ENCODE measurements at regions not wholly inside any gene's neighbourhood (a gene's known extent, or its start where the extent isn't known, plus 50 kb on each side); places are given as distances from the start of the nearest gene placed in this dataset.

- Mint-ChIP-seq H3K36me3 (no peaks in the 10 kb centered on the region), H3K27me3 (ENCODE audit: insufficient read depth, low read depth) (no peaks in the 10 kb centered on the region), H3K4me3 (no peak overlapping the region), H3K4me1 (no peaks in the 10 kb centered on the region), H3K27ac (no peak overlapping the region), H3K9me3 (no peaks in the 10 kb centered on the region)
- no peaks in the 10 kb centered on the region for H4K20me1 ChIP-seq (ENCODE audit: low read depth)
- H3F3A ChIP-seq (ENCODE audit: low read depth), result no peaks in the 10 kb centered on the region
- no peaks in the 10 kb centered on the region for H3K79me2 ChIP-seq (ENCODE audit: low read depth)
- no peak overlapping the region for H3K27ac ChIP-seq
- no peaks in the 10 kb centered on the region for H3K36me3 ChIP-seq
- no peaks in the 10 kb centered on the region for H3K27me3 ChIP-seq
- no peak overlapping the region for H3K4me2 ChIP-seq
- H3K9ac ChIP-seq, result no peak overlapping the region
- no peak overlapping the region for H2AFZ ChIP-seq (replicated peaks)
- DNase-seq (ENCODE audit: low spot score), result no peak
- no peaks in the 10 kb centered on the region for H3K9me3 ChIP-seq (ENCODE audit: low read depth)
- TF ChIP-seq EZH2phosphoT487 (IDR thresholded peaks at IDR 0.05) (no peak), EZH2 (IDR thresholded peaks at IDR 0.05) (no peak), CTCF (IDR thresholded peaks at IDR 0.05) (no peak)
- no peak overlapping the region for H3K4me3 ChIP-seq
- no peaks in the 10 kb centered on the region for H3K4me1 ChIP-seq
Observed at GRCh38 chr2:56540467-56540866, 356.7 kb downstream of the CCDC85A start.

GRCh38 chr2:56540916-56541315 is 357.1 kb downstream of the CCDC85A start:
- Histone ChIP-seq H3K4me1 (no peaks in the 10 kb centered on the region), H3K27ac (no peak overlapping the region), H3K27me3 (no peaks in the 10 kb centered on the region), H3K9me3 (ENCODE audit: low read depth) (no peaks in the 10 kb centered on the region), H3K4me3 (no peak overlapping the region), H4K20me1 (ENCODE audit: low read depth) (no peaks in the 10 kb centered on the region), H3K36me3 (no peaks in the 10 kb centered on the region), H3F3A (ENCODE audit: low read depth) (no peaks in the 10 kb centered on the region), H3K9ac (no peak overlapping the region), H3K4me2 (no peak overlapping the region), H3K79me2 (ENCODE audit: low read depth) (no peaks in the 10 kb centered on the region), H2AFZ (replicated peaks) (no peak overlapping the region)
- H3K9me3 Mint-ChIP-seq, result no peaks in the 10 kb centered on the region
- no peak for TF ChIP-seq EZH2phosphoT487 (IDR thresholded peaks at IDR 0.05)
- no peak for TF ChIP-seq EZH2 (IDR thresholded peaks at IDR 0.05)
- TF ChIP-seq CTCF (IDR thresholded peaks at IDR 0.05), result no peak
- DNase-seq (ENCODE audit: low spot score), result no peak
- no peaks in the 10 kb centered on the region for H3K4me1 Mint-ChIP-seq
- H3K27me3 Mint-ChIP-seq (ENCODE audit: insufficient read depth, low read depth), result no peaks in the 10 kb centered on the region
- no peak overlapping the region for H3K27ac Mint-ChIP-seq
- H3K4me3 Mint-ChIP-seq, result no peak overlapping the region
- no peaks in the 10 kb centered on the region for H3K36me3 Mint-ChIP-seq

- Histone ChIP-seq H3K27me3 (no peaks in the 10 kb centered on the region), H3K9me3 (ENCODE audit: low read depth) (no peaks in the 10 kb centered on the region), H3K9ac (no peak overlapping the region), H3K79me2 (ENCODE audit: low read depth) (no peaks in the 10 kb centered on the region), H3K4me2 (no peak overlapping the region), H3K4me3 (no peak overlapping the region), H4K20me1 (ENCODE audit: low read depth) (no peaks in the 10 kb centered on the region), H2AFZ (replicated peaks) (no peak overlapping the region), H3K27ac (no peak overlapping the region), H3F3A (ENCODE audit: low read depth) (no peaks in the 10 kb centered on the region), H3K36me3 (no peaks in the 10 kb centered on the region), H3K4me1 (no peaks in the 10 kb centered on the region)
- no peak overlapping the region for H3K27ac Mint-ChIP-seq
- H3K4me3 Mint-ChIP-seq, result no peak overlapping the region
- no peak for DNase-seq (ENCODE audit: low spot score)
- no peaks in the 10 kb centered on the region for H3K36me3 Mint-ChIP-seq
- no peaks in the 10 kb centered on the region for H3K27me3 Mint-ChIP-seq (ENCODE audit: insufficient read depth, low read depth)
- H3K9me3 Mint-ChIP-seq, result no peaks in the 10 kb centered on the region
- no peaks in the 10 kb centered on the region for H3K4me1 Mint-ChIP-seq
- TF ChIP-seq CTCF (IDR thresholded peaks at IDR 0.05) (no peak), EZH2 (IDR thresholded peaks at IDR 0.05) (no peak), EZH2phosphoT487 (IDR thresholded peaks at IDR 0.05) (no peak)
Observed at GRCh38 chr2:56542213-56542612, 358.4 kb downstream of the CCDC85A start.

GRCh38 chr2:56565143-56565542 is 381.4 kb downstream of the CCDC85A start:
- H3K4me1 Mint-ChIP-seq, result no peaks in the 10 kb centered on the region
- Histone ChIP-seq H2AFZ (replicated peaks) (no peak overlapping the region), H4K20me1 (ENCODE audit: low read depth) (no peaks in the 10 kb centered on the region), H3K4me2 (no peak overlapping the region), H3K9ac (no peak overlapping the region), H3K9me3 (ENCODE audit: low read depth) (no peaks in the 10 kb centered on the region), H3K27me3 (no peaks in the 10 kb centered on the region), H3F3A (ENCODE audit: low read depth) (no peaks in the 10 kb centered on the region), H3K27ac (no peak overlapping the region), H3K36me3 (no peaks in the 10 kb centered on the region), H3K79me2 (ENCODE audit: low read depth) (no peaks in the 10 kb centered on the region), H3K4me3 (no peak overlapping the region), H3K4me1 (no peaks in the 10 kb centered on the region)
- TF ChIP-seq EZH2 (IDR thresholded peaks at IDR 0.05), result no peak
- TF ChIP-seq EZH2phosphoT487 (IDR thresholded peaks at IDR 0.05), result no peak
- no peak for TF ChIP-seq CTCF (IDR thresholded peaks at IDR 0.05)
- no peaks in the 10 kb centered on the region for H3K9me3 Mint-ChIP-seq
- no peak overlapping the region for H3K4me3 Mint-ChIP-seq
- no peaks in the 10 kb centered on the region for H3K27me3 Mint-ChIP-seq (ENCODE audit: insufficient read depth, low read depth)
- DNase-seq (ENCODE audit: low spot score), result no peak
- no peak overlapping the region for H3K27ac Mint-ChIP-seq
- no peaks in the 10 kb centered on the region for H3K36me3 Mint-ChIP-seq
